Uterus (tissue), 2 donors: ENCODE measurements at regions not wholly inside any gene's neighbourhood (a gene's known extent, or its start where the extent isn't known, plus 50 kb on each side); places are given as distances from the start of the nearest gene placed in this dataset.

Source experiments
- POLR2A ChIP-seq, 2 donors: fragments of 450-650 bp; IDR thresholded peaks; one replicate each; pipeline ENCODE4 v1.6.1; 2016; ENCODE audit warnings: antibody characterized with exemption in 2 of 2, mild to moderate bottlenecking in 1 of 2, moderate library complexity in 1 of 2
- TF ChIP-seq, protein P1 (sequence below), 4 experiments: fragments of 200-600 bp in 2 of 4; fragments of 450-650 bp in 2 of 4; sonication (generic) in 2 of 4; IDR thresholded peaks; one replicate each; pipeline ENCODE4 v1.5.1; 2016 to 2019; ENCODE audit warnings: antibody characterized with exemption in 4 of 4, mild to moderate bottlenecking in 2 of 4, moderate library complexity in 1 of 4

DNA sequence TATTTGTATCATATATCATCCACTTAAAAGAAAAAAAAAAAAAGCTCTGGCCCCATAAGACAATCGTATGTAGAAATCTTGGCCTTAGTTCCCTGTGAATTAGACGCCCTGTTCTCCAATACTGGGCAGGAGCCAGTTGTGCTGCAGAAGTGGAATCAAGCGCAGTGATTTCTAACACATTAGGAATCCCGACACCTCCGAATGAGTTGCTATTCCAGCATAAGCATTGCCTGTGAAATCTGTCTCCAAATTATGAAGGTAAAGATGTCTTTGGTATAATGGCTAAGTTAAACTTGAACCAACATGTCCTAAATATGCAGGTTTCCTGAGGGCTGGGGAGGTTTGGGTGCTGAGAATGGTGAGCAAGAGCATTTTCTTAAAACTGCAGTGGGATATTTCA, 199.4 kb upstream of the ARRDC4 start:
- TF ChIP-seq, protein P1, sequence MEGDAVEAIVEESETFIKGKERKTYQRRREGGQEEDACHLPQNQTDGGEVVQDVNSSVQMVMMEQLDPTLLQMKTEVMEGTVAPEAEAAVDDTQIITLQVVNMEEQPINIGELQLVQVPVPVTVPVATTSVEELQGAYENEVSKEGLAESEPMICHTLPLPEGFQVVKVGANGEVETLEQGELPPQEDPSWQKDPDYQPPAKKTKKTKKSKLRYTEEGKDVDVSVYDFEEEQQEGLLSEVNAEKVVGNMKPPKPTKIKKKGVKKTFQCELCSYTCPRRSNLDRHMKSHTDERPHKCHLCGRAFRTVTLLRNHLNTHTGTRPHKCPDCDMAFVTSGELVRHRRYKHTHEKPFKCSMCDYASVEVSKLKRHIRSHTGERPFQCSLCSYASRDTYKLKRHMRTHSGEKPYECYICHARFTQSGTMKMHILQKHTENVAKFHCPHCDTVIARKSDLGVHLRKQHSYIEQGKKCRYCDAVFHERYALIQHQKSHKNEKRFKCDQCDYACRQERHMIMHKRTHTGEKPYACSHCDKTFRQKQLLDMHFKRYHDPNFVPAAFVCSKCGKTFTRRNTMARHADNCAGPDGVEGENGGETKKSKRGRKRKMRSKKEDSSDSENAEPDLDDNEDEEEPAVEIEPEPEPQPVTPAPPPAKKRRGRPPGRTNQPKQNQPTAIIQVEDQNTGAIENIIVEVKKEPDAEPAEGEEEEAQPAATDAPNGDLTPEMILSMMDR (IDR thresholded peaks at IDR 0.05) = no peak
- TF ChIP-seq POLR2A (IDR thresholded peaks at IDR 0.05) = no peak
